SJSA1 (cell line): ENCODE measurements at regions not wholly inside any gene's neighbourhood (a gene's known extent, or its start where the extent isn't known, plus 50 kb on each side); places are given as distances from the start of the nearest gene placed in this dataset.
"Not testable (repeated sequence)": the region's sequence is repeated elsewhere in the genome, so short reads cannot be mapped to it uniquely, and the experiment has no call there.

Experiments
- DNase-seq, 2 experiments: peaks; one replicate each; pipeline ENCODE4 v3.0.0-alpha.2; 2015 to 2020; ENCODE audit warnings: low spot score in 2 of 2, low read depth in 1 of 2
- H3K27ac ChIP-seq: fragments of 250-450 bp; sonication (Bioruptor Pico); 2 replicates; pipeline ENCODE4 v1.5.1; 2020; ENCODE audit warnings: mild to moderate bottlenecking, moderate library complexity
- H3K27me3 ChIP-seq: fragments of 250-450 bp; sonication (Bioruptor Pico); replicated peaks from 2 replicates; pipeline ENCODE4 v1.5.1; 2020; ENCODE audit warnings: mild to moderate bottlenecking, moderate library complexity
- H3K36me3 ChIP-seq: fragments of 250-450 bp; sonication (Bioruptor Pico); 2 replicates; pipeline ENCODE4 v1.5.1; 2020; ENCODE audit warnings: mild to moderate bottlenecking
- H3K4me1 ChIP-seq: fragments of 250-450 bp; sonication (Bioruptor Pico); replicated peaks from 2 replicates; pipeline ENCODE4 v1.6.1; 2021; ENCODE audit warnings: mild to moderate bottlenecking
- H3K4me3 ChIP-seq: fragments of 250-450 bp; sonication (Bioruptor Pico); 2 replicates; pipeline ENCODE4 v1.5.1; 2020; ENCODE audit warnings: mild to moderate bottlenecking
- H3K9me3 ChIP-seq: fragments of 250-450 bp; sonication (Bioruptor Pico); replicated peaks from 2 replicates; pipeline ENCODE4 v1.5.1; 2020; ENCODE audit warnings: mild to moderate bottlenecking

GRCh38 chr12:131564138-131564727, 146.7 kb upstream of the SFSWAP start:
- not testable (repeated sequence) for H3K4me1 ChIP-seq, H3K36me3 ChIP-seq, DNase-seq, H3K4me3 ChIP-seq, H3K9me3 ChIP-seq, H3K27ac ChIP-seq
- peaks cover 20% of the 10 kb centered on the region for H3K27me3 ChIP-seq

- Histone ChIP-seq H3K27me3 (peaks cover 20% of the 10 kb centered on the region), H3K36me3 (no peaks in the 10 kb centered on the region), H3K4me1 (no peaks in the 10 kb centered on the region), H3K4me3 (no peak overlapping the region), H3K27ac (no peak overlapping the region), H3K9me3 (no peaks in the 10 kb centered on the region)
- no peak for DNase-seq
Measured at GRCh38 chr12:131564845-131565244, 146.0 kb upstream of the SFSWAP start.

- DNase-seq = no peak
- Histone ChIP-seq H3K4me3 (no peak overlapping the region), H3K27ac (no peak overlapping the region), H3K36me3 (no peaks in the 10 kb centered on the region), H3K27me3 (peaks cover 20% of the 10 kb centered on the region), H3K9me3 (no peaks in the 10 kb centered on the region), H3K4me1 (no peaks in the 10 kb centered on the region)
Measured at GRCh38 chr12:131565267-131566015, 145.4 kb upstream of the SFSWAP start.

- H3K27me3 ChIP-seq = peaks cover 25% of the 10 kb centered on the region
- H3K36me3 ChIP-seq = no peaks in the 10 kb centered on the region
- no peak overlapping the region for H3K4me3 ChIP-seq
- no peaks in the 10 kb centered on the region for H3K4me1 ChIP-seq
- DNase-seq = no peak
- no peak overlapping the region for H3K27ac ChIP-seq
- H3K9me3 ChIP-seq = no peaks in the 10 kb centered on the region
Measured at GRCh38 chr12:131568336-131568735, 142.6 kb upstream of the SFSWAP start.

- no peak overlapping the region for H3K27ac ChIP-seq
Measured at GRCh38 chr12:131570596-131570995, 140.3 kb upstream of the SFSWAP start.

GRCh38 chr12:131571827-131572226, 139.1 kb upstream of the SFSWAP start:
- Histone ChIP-seq H3K4me3 (no peak overlapping the region), H3K36me3 (no peaks in the 10 kb centered on the region), H3K4me1 (no peaks in the 10 kb centered on the region), H3K9me3 (no peaks in the 10 kb centered on the region), H3K27ac (no peak overlapping the region), H3K27me3 (peaks cover 14% of the 10 kb centered on the region)
- DNase-seq = no peak

More at GRCh38 chr12:131570596-131570995, 140.3 kb upstream of the SFSWAP start:
- peaks cover 14% of the 10 kb centered on the region for H3K27me3 ChIP-seq
- H3K4me3 ChIP-seq = no peak overlapping the region
- no peaks in the 10 kb centered on the region for H3K4me1 ChIP-seq
- DNase-seq = no peak
- H3K36me3 ChIP-seq = no peaks in the 10 kb centered on the region
- H3K9me3 ChIP-seq = no peaks in the 10 kb centered on the region

GRCh38 chr12:131572626-131573025, 138.3 kb upstream of the SFSWAP start:
- H3K27me3 ChIP-seq = peaks cover 11% of the 10 kb centered on the region
- no peak overlapping the region for H3K27ac ChIP-seq
- DNase-seq = no peak
- no peaks in the 10 kb centered on the region for H3K36me3 ChIP-seq
- H3K4me1 ChIP-seq = no peaks in the 10 kb centered on the region
- H3K4me3 ChIP-seq = no peak overlapping the region
- H3K9me3 ChIP-seq = no peaks in the 10 kb centered on the region

GRCh38 chr12:131573631-131574394, 137.1 kb upstream of the SFSWAP start:
- H3K36me3 ChIP-seq = no peaks in the 10 kb centered on the region
- no peaks in the 10 kb centered on the region for H3K4me1 ChIP-seq
- no peaks in the 10 kb centered on the region for H3K9me3 ChIP-seq
- H3K27ac ChIP-seq = no peak overlapping the region
- no peak for DNase-seq
- H3K27me3 ChIP-seq = peaks cover 8% of the 10 kb centered on the region
- H3K4me3 ChIP-seq = no peak overlapping the region

GRCh38 chr12:131574395-131574771, 136.5 kb upstream of the SFSWAP start:
- Histone ChIP-seq H3K27me3 (peaks cover 8% of the 10 kb centered on the region), H3K27ac (no peak overlapping the region), H3K4me1 (no peaks in the 10 kb centered on the region), H3K4me3 (no peak overlapping the region), H3K9me3 (no peaks in the 10 kb centered on the region), H3K36me3 (no peaks in the 10 kb centered on the region)
- no peak for DNase-seq

GRCh38 chr12:131575371-131575770, 135.5 kb upstream of the SFSWAP start:
- peaks cover 8% of the 10 kb centered on the region for H3K27me3 ChIP-seq
- no peak for DNase-seq
- H3K36me3 ChIP-seq = no peaks in the 10 kb centered on the region
- H3K9me3 ChIP-seq = no peaks in the 10 kb centered on the region
- no peaks in the 10 kb centered on the region for H3K4me1 ChIP-seq
- no peak overlapping the region for H3K27ac ChIP-seq
- no peak overlapping the region for H3K4me3 ChIP-seq

GRCh38 chr12:131576734-131577133, 134.2 kb upstream of the SFSWAP start:
- H3K27me3 ChIP-seq, H3K4me3 ChIP-seq, H3K9me3 ChIP-seq, H3K36me3 ChIP-seq, DNase-seq, H3K27ac ChIP-seq, H3K4me1 ChIP-seq: not testable (repeated sequence)

GRCh38 chr12:131577766-131578165, 133.1 kb upstream of the SFSWAP start:
- Histone ChIP-seq H3K27ac (no peak overlapping the region), H3K27me3 (peaks cover 7% of the 10 kb centered on the region), H3K36me3 (no peaks in the 10 kb centered on the region)

GRCh38 chr12:131578828-131579470, 131.9 kb upstream of the SFSWAP start:
- Histone ChIP-seq H3K27me3 (peaks cover 7% of the 10 kb centered on the region), H3K9me3 (no peaks in the 10 kb centered on the region), H3K4me1 (no peaks in the 10 kb centered on the region)

More at GRCh38 chr12:131577766-131578165, 133.1 kb upstream of the SFSWAP start:
- Histone ChIP-seq H3K9me3 (no peaks in the 10 kb centered on the region), H3K4me1 (no peaks in the 10 kb centered on the region), H3K4me3 (no peak overlapping the region)
- DNase-seq = no peak

More at GRCh38 chr12:131578828-131579470, 131.9 kb upstream of the SFSWAP start:
- Histone ChIP-seq H3K27ac (no peak overlapping the region), H3K4me3 (no peak overlapping the region), H3K36me3 (no peaks in the 10 kb centered on the region)
- DNase-seq = no peak
